ENCODE measurements at regions not wholly inside any gene's neighbourhood (a gene's known extent, or its start where the extent isn't known, plus 50 kb on each side); places are given as distances from the start of the nearest gene placed in this dataset.

GRCh38 chr10:28777911-28778310 is 100.6 kb downstream of the BAMBI start:
- no peak for TF ChIP-seq CTCF (IDR thresholded peaks at IDR 0.05; ENCODE audit: low read length)
- no peak for TF ChIP-seq EZH2 (IDR thresholded peaks at IDR 0.05; ENCODE audit: borderline replicate concordance, low read length)

Measured in OCI-LY1 (cell line).